Endodermal cell (in vitro differentiated cells): ENCODE measurements at regions not wholly inside any gene's neighbourhood (a gene's known extent, or its start where the extent isn't known, plus 50 kb on each side); places are given as distances from the start of the nearest gene placed in this dataset.
"Not testable (repeated sequence)": the region's sequence is repeated elsewhere in the genome, so short reads cannot be mapped to it uniquely, and the experiment has no call there.

Source experiments
- DNase-seq: peaks from one replicate; pipeline ENCODE4 v3.0.0-alpha.2; 2017
- H3K27ac ChIP-seq: 2 replicates; pipeline ENCODE4 v1.5.1; 2013; ENCODE audit warnings: mild to moderate bottlenecking, low read depth, low read length, moderate library complexity
- H3K27me3 ChIP-seq: 2 replicates; pipeline ENCODE4 v1.6.1; 2013; ENCODE audit warnings: mild to moderate bottlenecking, low read length, moderate library complexity; ENCODE audit not compliant: insufficient read depth, control insufficient read depth, poor library complexity, severe bottlenecking
- H3K36me3 ChIP-seq: 2 replicates; pipeline ENCODE4 v1.7.0; 2013; ENCODE audit warnings: mild to moderate bottlenecking, low read length, moderate library complexity; ENCODE audit not compliant: control insufficient read depth, insufficient read depth
- H3K4me1 ChIP-seq: one replicate; pipeline ENCODE4 v1.7.0; 2013; ENCODE audit warnings: low read length; ENCODE audit not compliant: control insufficient read depth, insufficient read depth
- H3K4me3 ChIP-seq: 2 replicates; pipeline ENCODE4 v1.5.1; 2013; ENCODE audit warnings: mild to moderate bottlenecking, low read length, moderate library complexity
- H3K9ac ChIP-seq: 2 replicates; pipeline ENCODE4 v1.6.1; 2013; ENCODE audit warnings: mild to moderate bottlenecking, low read length, moderate library complexity; ENCODE audit not compliant: poor library complexity, severe bottlenecking; ENCODE audit errors: extremely low read depth
- H3K9me3 ChIP-seq: 2 replicates; pipeline ENCODE4 v1.6.1; 2013; ENCODE audit warnings: mild to moderate bottlenecking, low read length, moderate library complexity; ENCODE audit not compliant: control insufficient read depth
- H3K27ac Mint-ChIP-seq: 2 replicates; pipeline ENCODE4 v1.8.0; 2020; ENCODE audit warnings: mixed read lengths
- H3K27me3 Mint-ChIP-seq: 2 replicates; pipeline ENCODE4 v1.8.0; 2021; ENCODE audit warnings: mild to moderate bottlenecking, mixed read lengths; ENCODE audit not compliant: insufficient read depth
- H3K36me3 Mint-ChIP-seq: 2 replicates; pipeline ENCODE4 v1.8.0; 2020; ENCODE audit warnings: low read depth, mixed read lengths
- H3K4me1 Mint-ChIP-seq: 2 replicates; pipeline ENCODE4 v1.8.0; 2020; ENCODE audit warnings: mixed read lengths
- H3K4me3 Mint-ChIP-seq: 2 replicates; pipeline ENCODE4 v1.8.0; 2020; ENCODE audit warnings: mild to moderate bottlenecking, moderate library complexity, mixed read lengths
- H3K9me3 Mint-ChIP-seq: 2 replicates; pipeline ENCODE4 v1.8.0; 2020; ENCODE audit warnings: mild to moderate bottlenecking, mixed read lengths
- WGBS, 2 experiments: methylation state at CpG; one replicate each; pipeline versions ENCODE4 v1.1.5 to v1.1.7; 2013; ENCODE audit warnings: missing lambda C conversion rate in 2 of 2, mixed read lengths in 1 of 2; ENCODE audit not compliant: insufficient coverage in 1 of 2, insufficient read length in 1 of 2; 5-methylcytosine and 5-hydroxymethylcytosine counted together

GRCh38 chr15:24240580-24240979, 435.0 kb upstream of the NPAP1 start:
- H3K36me3 Mint-ChIP-seq, H3K27ac ChIP-seq, H3K27me3 Mint-ChIP-seq, H3K27ac Mint-ChIP-seq, H3K4me1 Mint-ChIP-seq, DNase-seq, H3K4me1 ChIP-seq, H3K4me3 Mint-ChIP-seq, H3K9ac ChIP-seq, H3K36me3 ChIP-seq, H3K9me3 ChIP-seq, H3K27me3 ChIP-seq, H3K4me3 ChIP-seq: not testable (repeated sequence)
- peaks cover 53% of the 10 kb centered on the region for H3K9me3 Mint-ChIP-seq
- WGBS, 2 experiments = 86 to 88% methylated on average over 4 to 5 of the region's 5 CpGs

- not testable (repeated sequence) for H3K27me3 ChIP-seq, DNase-seq, H3K27ac ChIP-seq, H3K36me3 ChIP-seq, H3K4me3 Mint-ChIP-seq, H3K9ac ChIP-seq, H3K9me3 ChIP-seq, H3K27me3 Mint-ChIP-seq, H3K27ac Mint-ChIP-seq, H3K4me1 Mint-ChIP-seq, H3K4me1 ChIP-seq, H3K36me3 Mint-ChIP-seq, H3K4me3 ChIP-seq
- 71 to 100% methylated on average over 1 to 2 of the region's 3 CpGs for WGBS, 2 experiments
- peaks cover 38% of the 10 kb centered on the region for H3K9me3 Mint-ChIP-seq
Measured at GRCh38 chr15:24259106-24259505, 416.5 kb upstream of the NPAP1 start.

GRCh38 chr15:24260407-24260806, 415.2 kb upstream of the NPAP1 start:
- H3K4me1 ChIP-seq, H3K4me3 ChIP-seq, H3K27ac ChIP-seq, H3K36me3 ChIP-seq, H3K27me3 ChIP-seq, H3K27me3 Mint-ChIP-seq, H3K4me1 Mint-ChIP-seq, H3K9me3 ChIP-seq, H3K9ac ChIP-seq, H3K27ac Mint-ChIP-seq, H3K36me3 Mint-ChIP-seq: not testable (repeated sequence)
- Mint-ChIP-seq H3K9me3 (peaks cover 35% of the 10 kb centered on the region), H3K4me3 (peak overlapping the region; percentile 44)
- peak; percentile 44 for DNase-seq
- WGBS, 2 experiments = 91% methylated on average over 9 of the region's 10 CpGs; no CpG with 5 or more reads in 1 of the 2 experiments

- Mint-ChIP-seq H3K9me3 (peaks cover 38% of the 10 kb centered on the region), H3K4me3 (peak overlapping the region; percentile 44)
- H3K27me3 Mint-ChIP-seq, H3K36me3 ChIP-seq, H3K4me1 Mint-ChIP-seq, H3K27me3 ChIP-seq, H3K9me3 ChIP-seq, H3K9ac ChIP-seq, H3K4me1 ChIP-seq, H3K27ac Mint-ChIP-seq, H3K4me3 ChIP-seq, H3K27ac ChIP-seq, H3K36me3 Mint-ChIP-seq, DNase-seq: not testable (repeated sequence)
- 89 to 93% methylated on average over 7 to 9 of the region's 25 CpGs for WGBS, 2 experiments
Measured at GRCh38 chr15:24260854-24261253, 414.7 kb upstream of the NPAP1 start.

GRCh38 chr15:24268536-24269165, 406.9 kb upstream of the NPAP1 start:
- peaks cover 59% of the 10 kb centered on the region for H3K9me3 Mint-ChIP-seq

More at GRCh38 chr15:24268536-24269165, 406.9 kb upstream of the NPAP1 start:
- H3K4me1 Mint-ChIP-seq, H3K27me3 Mint-ChIP-seq, H3K36me3 Mint-ChIP-seq, H3K4me3 Mint-ChIP-seq, DNase-seq, H3K27me3 ChIP-seq, H3K27ac Mint-ChIP-seq, H3K4me3 ChIP-seq, H3K36me3 ChIP-seq, H3K9me3 ChIP-seq, H3K4me1 ChIP-seq, H3K27ac ChIP-seq, H3K9ac ChIP-seq: not testable (repeated sequence)
- WGBS, 2 experiments = 84% methylated on average over 7 of the region's 7 CpGs; no CpG with 5 or more reads in 1 of the 2 experiments
